PC-9 (cell line): ENCODE measurements at regions not wholly inside any gene's neighbourhood (a gene's known extent, or its start where the extent isn't known, plus 50 kb on each side); places are given as distances from the start of the nearest gene placed in this dataset.

Source experiments
- BruUV-seq: library from RNA; stranded (reverse); fragments of 400-500 nt; replicated peaks from 2 replicates; lab custom pipeline; 2021; lab: Mats Ljungman, UMichigan
- CTCF ChIA-PET: fragments of 300-600 bp; sonication (Branson Sonifier 250); formaldehyde crosslinking; loops from one replicate; lab custom pipeline; 2022; ENCODE audit warnings: antibody characterized with exemption; lab: Charles Lee
- POLR2A ChIA-PET: fragments of 300-600 bp; sonication (Branson Sonifier 250); formaldehyde crosslinking; loops from one replicate; lab custom pipeline; 2022; ENCODE audit warnings: antibody characterized with exemption; ENCODE audit not compliant: unreplicated experiment; lab: Charles Lee
- DNase-seq, 2 experiments: peaks; one replicate each; pipeline versions ENCODE4 v3.0.0 to v3.0.0-alpha.2; 2015 to 2022; ENCODE audit warnings: mixed read lengths in 1 of 2
- H2AFZ ChIP-seq: fragments of 200-600 bp; sonication (generic); 2 replicates; pipeline ENCODE4 v1.8.1; 2017; ENCODE audit warnings: antibody characterized with exemption
- H3F3A ChIP-seq: fragments of 200-600 bp; sonication (generic); 2 replicates; pipeline ENCODE4 v1.8.1; 2017; ENCODE audit warnings: antibody characterized with exemption, mild to moderate bottlenecking, low read depth; ENCODE audit not compliant: insufficient read depth
- H3K27ac ChIP-seq: fragments of 200-600 bp; sonication (generic); 2 replicates; pipeline ENCODE4 v1.6.1; 2016; ENCODE audit warnings: mixed run types
- H3K27me3 ChIP-seq: fragments of 200-600 bp; sonication (generic); 2 replicates; pipeline ENCODE4 v1.6.1; 2016; ENCODE audit warnings: low read depth, mixed run types; ENCODE audit not compliant: insufficient read depth
- H3K36me3 ChIP-seq: fragments of 200-600 bp; sonication (generic); 2 replicates; pipeline ENCODE4 v1.6.1; 2016; ENCODE audit warnings: low read depth, mixed run types
- H3K4me1 ChIP-seq: fragments of 200-600 bp; sonication (generic); replicated peaks from 2 replicates; pipeline ENCODE4 v1.6.1; 2016; ENCODE audit warnings: mixed run types; ENCODE audit not compliant: insufficient read depth
- H3K4me2 ChIP-seq: fragments of 200-600 bp; sonication (generic); 2 replicates; pipeline ENCODE4 v1.6.1; 2017; ENCODE audit warnings: mixed run types
- H3K4me3 ChIP-seq: fragments of 200-600 bp; sonication (generic); 2 replicates; pipeline ENCODE4 v1.6.1; 2016; ENCODE audit warnings: mixed run types
- H3K79me2 ChIP-seq: fragments of 200-600 bp; sonication (generic); 2 replicates; pipeline ENCODE4 v1.6.1; 2017; ENCODE audit warnings: low read depth, mixed run types
- H3K9me2 ChIP-seq: fragments of 200-600 bp; sonication (generic); 2 replicates; pipeline ENCODE4 v1.8.1; 2017; ENCODE audit warnings: mild to moderate bottlenecking; ENCODE audit not compliant: insufficient read depth
- H3K9me3 ChIP-seq: fragments of 200-600 bp; sonication (generic); 2 replicates; pipeline ENCODE4 v1.8.1; 2016; ENCODE audit warnings: low read depth; ENCODE audit not compliant: insufficient read depth
- H4K20me1 ChIP-seq: fragments of 200-600 bp; sonication (generic); 2 replicates; pipeline ENCODE4 v1.8.1; 2017; ENCODE audit not compliant: insufficient read depth
- EZH2 ChIP-seq: fragments of 200-600 bp; sonication (generic); IDR thresholded peaks from 2 replicates; pipeline ENCODE4 v1.8.0; 2017; ENCODE audit warnings: antibody characterized with exemption, low read depth
- intact Hi-C: fragments of 100-400 bp; cut with micrococcal nuclease; formaldehyde crosslinking; loops from one replicate; pipeline ENCODE4 v1.10.0; 2022; ENCODE audit not compliant: unreplicated experiment
- TF ChIP-seq, protein P1 (sequence below): fragments of 200-600 bp; sonication (generic); conservative IDR thresholded peaks from 2 replicates; pipeline ENCODE4 v1.6.1; 2017; ENCODE audit warnings: mixed run types, antibody characterized with exemption, mild to moderate bottlenecking, moderate library complexity

DNA sequence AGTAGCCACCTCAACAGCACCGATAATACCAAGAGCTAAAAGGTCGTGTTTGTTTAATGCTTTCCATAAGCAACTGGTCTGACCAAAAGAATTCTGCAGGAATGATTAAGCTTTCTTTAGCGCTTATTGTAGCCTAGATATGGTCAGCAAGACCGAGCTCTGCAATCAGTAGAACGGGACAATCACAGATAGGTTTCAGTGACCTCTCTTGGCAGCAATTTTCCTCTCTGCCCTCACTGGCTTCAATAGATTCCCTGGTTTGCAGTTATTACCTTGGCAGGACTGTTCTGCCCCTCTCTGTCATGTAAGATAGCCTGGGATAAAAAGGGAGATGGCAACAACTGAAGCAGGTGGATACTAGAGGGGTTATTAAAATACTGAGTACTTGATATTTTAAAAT is 337.1 kb upstream of the NECTIN3 start:
- no peak overlapping the region for H3K4me2 ChIP-seq
- H3K4me3 ChIP-seq: no peak overlapping the region
- no peaks in the 10 kb centered on the region for H3K9me2 ChIP-seq
- H3K4me1 ChIP-seq: no peaks in the 10 kb centered on the region
- BruUV-seq: no TSS peak
- CTCF ChIA-PET: no interaction called here
- POLR2A ChIA-PET: interaction anchor here (0.7 kb wide), 1 partner anchor 239 kb away, joined by 6 read pairs; no protein-coding TSS in a partner anchor
- TF ChIP-seq, protein P1, sequence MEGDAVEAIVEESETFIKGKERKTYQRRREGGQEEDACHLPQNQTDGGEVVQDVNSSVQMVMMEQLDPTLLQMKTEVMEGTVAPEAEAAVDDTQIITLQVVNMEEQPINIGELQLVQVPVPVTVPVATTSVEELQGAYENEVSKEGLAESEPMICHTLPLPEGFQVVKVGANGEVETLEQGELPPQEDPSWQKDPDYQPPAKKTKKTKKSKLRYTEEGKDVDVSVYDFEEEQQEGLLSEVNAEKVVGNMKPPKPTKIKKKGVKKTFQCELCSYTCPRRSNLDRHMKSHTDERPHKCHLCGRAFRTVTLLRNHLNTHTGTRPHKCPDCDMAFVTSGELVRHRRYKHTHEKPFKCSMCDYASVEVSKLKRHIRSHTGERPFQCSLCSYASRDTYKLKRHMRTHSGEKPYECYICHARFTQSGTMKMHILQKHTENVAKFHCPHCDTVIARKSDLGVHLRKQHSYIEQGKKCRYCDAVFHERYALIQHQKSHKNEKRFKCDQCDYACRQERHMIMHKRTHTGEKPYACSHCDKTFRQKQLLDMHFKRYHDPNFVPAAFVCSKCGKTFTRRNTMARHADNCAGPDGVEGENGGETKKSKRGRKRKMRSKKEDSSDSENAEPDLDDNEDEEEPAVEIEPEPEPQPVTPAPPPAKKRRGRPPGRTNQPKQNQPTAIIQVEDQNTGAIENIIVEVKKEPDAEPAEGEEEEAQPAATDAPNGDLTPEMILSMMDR: no peak
- no peak for TF ChIP-seq EZH2
- intact Hi-C loops: no loop called here
- no peaks in the 10 kb centered on the region for H3K27me3 ChIP-seq
- no peaks in the 10 kb centered on the region for H3K79me2 ChIP-seq
- no peaks in the 10 kb centered on the region for H4K20me1 ChIP-seq
- no peaks in the 10 kb centered on the region for H3K36me3 ChIP-seq
- no peak for DNase-seq
- H3K27ac ChIP-seq: no peak overlapping the region
- no peaks in the 10 kb centered on the region for H3K9me3 ChIP-seq
- no peak overlapping the region for H2AFZ ChIP-seq
- H3F3A ChIP-seq: no peaks in the 10 kb centered on the region

DNA sequence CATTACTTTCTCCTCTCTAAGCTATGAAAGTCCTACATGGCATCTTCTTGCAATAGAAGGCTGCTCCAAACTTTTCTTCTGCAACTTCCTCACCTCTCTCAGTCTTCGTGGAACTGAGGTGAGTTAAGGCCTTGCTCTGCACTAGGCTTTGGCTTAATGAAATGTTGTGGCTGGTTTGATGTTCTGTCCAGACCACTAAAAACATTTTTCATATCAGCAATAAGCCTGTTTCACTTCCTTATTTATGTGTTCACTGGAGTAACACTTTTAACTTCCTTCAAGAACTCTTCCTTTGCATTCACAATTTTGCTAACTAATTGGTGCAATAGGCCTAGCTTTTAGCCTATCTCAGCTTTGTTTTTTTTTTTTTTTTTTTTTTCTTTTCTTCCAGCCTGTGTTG is 335.3 kb upstream of the NECTIN3 start:
- H3K4me3 ChIP-seq: no peak overlapping the region
- BruUV-seq: no TSS peak
- no peaks in the 10 kb centered on the region for H3K9me2 ChIP-seq
- no peaks in the 10 kb centered on the region for H3K4me1 ChIP-seq
- DNase-seq: no peak
- no peak for TF ChIP-seq EZH2
- TF ChIP-seq, protein P1: no peak
- no peaks in the 10 kb centered on the region for H3K79me2 ChIP-seq
- no peaks in the 10 kb centered on the region for H3K9me3 ChIP-seq
- CTCF ChIA-PET: no interaction called here
- no peak overlapping the region for H2AFZ ChIP-seq
- H3K27me3 ChIP-seq: no peaks in the 10 kb centered on the region
- POLR2A ChIA-PET: no interaction called here
- H3K4me2 ChIP-seq: no peak overlapping the region
- no peaks in the 10 kb centered on the region for H4K20me1 ChIP-seq
- intact Hi-C loops: no loop called here
- H3K27ac ChIP-seq: no peak overlapping the region
- no peaks in the 10 kb centered on the region for H3K36me3 ChIP-seq
- H3F3A ChIP-seq: no peaks in the 10 kb centered on the region

DNA sequence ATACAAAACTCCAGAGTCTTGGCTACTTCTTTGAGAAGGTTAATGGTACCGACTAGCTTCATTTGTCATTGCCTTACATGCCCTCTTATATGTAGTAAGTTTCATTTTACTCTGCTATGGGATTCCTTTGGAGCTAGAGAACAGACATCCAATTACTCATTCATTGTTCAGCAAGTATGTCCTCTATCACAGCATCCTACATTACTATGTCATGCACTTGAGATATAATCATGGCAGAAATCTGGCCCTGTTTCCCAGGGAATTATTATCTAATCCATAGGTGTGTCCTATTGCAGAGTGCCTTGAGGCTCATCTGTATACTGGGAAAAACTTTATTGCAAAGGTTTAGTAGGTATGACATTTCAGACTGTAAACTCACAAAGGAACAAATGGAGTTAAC is 333.1 kb upstream of the NECTIN3 start:
- no peaks in the 10 kb centered on the region for H3K79me2 ChIP-seq
- H3K27me3 ChIP-seq: no peaks in the 10 kb centered on the region
- H3K9me2 ChIP-seq: no peaks in the 10 kb centered on the region
- H2AFZ ChIP-seq: no peak overlapping the region
- no peak overlapping the region for H3K4me3 ChIP-seq
- H3F3A ChIP-seq: no peaks in the 10 kb centered on the region
- no peaks in the 10 kb centered on the region for H3K9me3 ChIP-seq
- no peaks in the 10 kb centered on the region for H3K4me1 ChIP-seq
- TF ChIP-seq, protein P1: no peak
- TF ChIP-seq EZH2: no peak
- intact Hi-C loops: no loop called here
- H4K20me1 ChIP-seq: no peaks in the 10 kb centered on the region
- BruUV-seq: no TSS peak
- CTCF ChIA-PET: interaction anchor here (0.6 kb wide), 1 partner anchor 41 kb away, joined by 3 read pairs; no protein-coding TSS in a partner anchor
- H3K4me2 ChIP-seq: no peak overlapping the region
- POLR2A ChIA-PET: no interaction called here
- H3K36me3 ChIP-seq: no peaks in the 10 kb centered on the region
- DNase-seq: no peak
- no peak overlapping the region for H3K27ac ChIP-seq
